Liver (tissue), 8 donors: ENCODE measurements at regions not wholly inside any gene's neighbourhood (a gene's known extent, or its start where the extent isn't known, plus 50 kb on each side); places are given as distances from the start of the nearest gene placed in this dataset.
"Not testable (repeated sequence)": the region's sequence is repeated elsewhere in the genome, so short reads cannot be mapped to it uniquely, and the experiment has no call there.

Experiments
- DNase-seq: peaks from one replicate; pipeline ENCODE4 v3.0.0-alpha.2; 2017; ENCODE audit warnings: low spot score
- H3K27ac ChIP-seq, 2 donors: one replicate each; pipeline ENCODE4 v1.7.0; 2013; ENCODE audit warnings: inconsistent platforms in 2 of 2, low read length in 2 of 2, control low read depth in 1 of 2, low read depth in 1 of 2, mild to moderate bottlenecking in 1 of 2
- H3K27me3 ChIP-seq, 4 donors: one replicate each; pipeline versions ENCODE4 v1.6.1 to v1.7.0; 2013; ENCODE audit warnings: low read length in 3 of 4, inconsistent platforms in 1 of 4, mild to moderate bottlenecking in 1 of 4, moderate library complexity in 1 of 4; ENCODE audit not compliant: control insufficient read depth in 4 of 4, insufficient read depth in 4 of 4
- H3K36me3 ChIP-seq, 4 donors: one replicate each; pipeline versions ENCODE4 v1.6.1 to v1.7.0; 2013; ENCODE audit warnings: low read length in 3 of 4, mild to moderate bottlenecking in 3 of 4, low read depth in 1 of 4, moderate library complexity in 1 of 4; ENCODE audit not compliant: control insufficient read depth in 4 of 4, insufficient read depth in 3 of 4
- H3K4me1 ChIP-seq, 4 donors: one replicate each; pipeline versions ENCODE4 v1.6.1 to v1.7.0; 2013; ENCODE audit warnings: low read length in 3 of 4, mild to moderate bottlenecking in 3 of 4, moderate library complexity in 1 of 4; ENCODE audit not compliant: control insufficient read depth in 4 of 4, insufficient read depth in 4 of 4
- H3K4me3 ChIP-seq, 3 donors: one replicate each; pipeline versions ENCODE4 v1.6.1 to v1.7.0; 2013; ENCODE audit warnings: low read length in 3 of 3, control low read depth in 1 of 3, low read depth in 1 of 3, mild to moderate bottlenecking in 1 of 3
- H3K9ac ChIP-seq, 2 donors: one replicate each; pipeline ENCODE4 v1.7.0; 2013; ENCODE audit warnings: low read length in 2 of 2, mild to moderate bottlenecking in 2 of 2, moderate library complexity in 2 of 2, control low read depth in 1 of 2, low read depth in 1 of 2
- H3K9me3 ChIP-seq, 4 donors: one replicate each; pipeline versions ENCODE4 v1.6.1 to v1.7.0; 2013; ENCODE audit warnings: low read length in 3 of 4; ENCODE audit not compliant: control insufficient read depth in 4 of 4
- FOXA2 ChIP-seq: IDR thresholded peaks from 2 replicates; pipeline ENCODE4 v1.6.1; 2016; ENCODE audit warnings: antibody characterized with exemption
- GABPA ChIP-seq, 2 donors: IDR thresholded peaks in 1 of 2; conservative IDR thresholded peaks in 1 of 2; 2 replicates each; pipeline ENCODE4 v1.6.1; 2016; ENCODE audit warnings: antibody characterized with exemption in 2 of 2, mild to moderate bottlenecking in 1 of 2, moderate library complexity in 1 of 2
- HNF4A ChIP-seq, 2 donors: conservative IDR thresholded peaks; 2 replicates each; pipeline ENCODE4 v1.6.1; 2016; ENCODE audit warnings: antibody characterized with exemption in 2 of 2, mild to moderate bottlenecking in 2 of 2
- HNF4G ChIP-seq: IDR thresholded peaks from 2 replicates; pipeline ENCODE4 v1.6.1; 2016; ENCODE audit warnings: antibody characterized with exemption
- JUND ChIP-seq, 2 donors: IDR thresholded peaks; 2 replicates each; pipeline ENCODE4 v1.6.1; 2016; ENCODE audit warnings: antibody characterized with exemption in 2 of 2
- NR2F2 ChIP-seq: IDR thresholded peaks from 2 replicates; pipeline ENCODE4 v1.6.1; 2016; ENCODE audit warnings: antibody characterized with exemption
- RAD21 ChIP-seq, 2 donors: IDR thresholded peaks; 2 replicates each; pipeline ENCODE4 v1.6.1; 2016; ENCODE audit warnings: antibody characterized with exemption in 2 of 2, mild to moderate bottlenecking in 2 of 2
- TAF1 ChIP-seq: conservative IDR thresholded peaks from 2 replicates; pipeline ENCODE4 v1.6.1; 2016; ENCODE audit warnings: antibody characterized with exemption, mild to moderate bottlenecking
- YY1 ChIP-seq: IDR thresholded peaks from 2 replicates; pipeline ENCODE4 v1.6.1; 2016; ENCODE audit warnings: antibody characterized with exemption, mild to moderate bottlenecking
- WGBS: extraction: QIAGEN DNeasy Blood & Tissue Kit; methylation state at CpG from one replicate; pipeline ENCODE4 v1.1.7; 2013; 5-methylcytosine and 5-hydroxymethylcytosine counted together
- TF ChIP-seq, protein P1 (sequence below): IDR thresholded peaks from 2 replicates; pipeline ENCODE4 v1.6.1; 2016; ENCODE audit warnings: antibody characterized with exemption
- TF ChIP-seq, protein P2 (sequence below): IDR thresholded peaks from 2 replicates; pipeline ENCODE4 v1.6.1; 2016; ENCODE audit warnings: antibody characterized with exemption
- TF ChIP-seq, protein P3 (sequence below): IDR thresholded peaks from 2 replicates; pipeline ENCODE4 v1.6.1; 2016; ENCODE audit warnings: antibody characterized with exemption, mild to moderate bottlenecking
- TF ChIP-seq, protein P4 (sequence below): fragments of 150-350 bp; IDR thresholded peaks from 2 replicates; pipeline ENCODE4 v1.5.1; 2017; ENCODE audit warnings: improper control_type of control experiment, low read depth, low read length; ENCODE audit not compliant: missing input control
- donor health status: healthy.
- donor health status: healthy.
- donor health status: healthy.
- donor health status: healthy.
- donor health status: healthy.

DNA sequence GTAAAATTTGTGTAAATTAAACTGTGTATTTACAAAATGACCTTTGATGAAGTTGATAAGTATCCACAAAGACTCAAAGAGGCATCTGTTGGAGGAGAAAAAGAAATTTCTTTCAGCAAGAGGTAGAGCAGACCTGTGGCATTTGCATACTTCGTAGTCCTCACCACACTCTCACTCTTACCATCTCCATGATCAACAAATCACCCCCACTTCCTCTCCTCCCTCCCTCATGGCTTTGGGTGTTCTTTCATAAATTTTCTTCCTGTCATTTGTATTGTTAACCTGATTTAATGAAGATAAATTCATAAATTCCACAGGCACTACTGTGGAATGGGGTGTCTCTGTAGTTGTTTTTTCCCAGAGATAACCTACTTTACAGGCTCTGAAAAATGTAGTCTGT lies 366.5 kb downstream of the ZNF674 start:
- no peak for DNase-seq
- no peaks in the 10 kb centered on the region for H3K9me3 ChIP-seq
- no peak overlapping the region for H3K4me3 ChIP-seq
- 78% methylated on average over 1 of the region's 1 CpG for whole genome bisulfite sequencing
- H3K36me3 ChIP-seq: no peaks in the 10 kb centered on the region
- no peak overlapping the region for H3K27ac ChIP-seq
- no peak overlapping the region for H3K9ac ChIP-seq
- TF ChIP-seq, protein P1, sequence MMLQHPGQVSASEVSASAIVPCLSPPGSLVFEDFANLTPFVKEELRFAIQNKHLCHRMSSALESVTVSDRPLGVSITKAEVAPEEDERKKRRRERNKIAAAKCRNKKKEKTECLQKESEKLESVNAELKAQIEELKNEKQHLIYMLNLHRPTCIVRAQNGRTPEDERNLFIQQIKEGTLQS: no peak
- no peak for TF ChIP-seq RAD21 (IDR thresholded peaks at IDR 0.05)
- TF ChIP-seq, protein P2, sequence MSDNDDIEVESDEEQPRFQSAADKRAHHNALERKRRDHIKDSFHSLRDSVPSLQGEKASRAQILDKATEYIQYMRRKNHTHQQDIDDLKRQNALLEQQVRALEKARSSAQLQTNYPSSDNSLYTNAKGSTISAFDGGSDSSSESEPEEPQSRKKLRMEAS: no peak
- TF ChIP-seq TAF1: no peak
- no peaks in the 10 kb centered on the region for H3K4me1 ChIP-seq
- H3K27me3 ChIP-seq: no peaks in the 10 kb centered on the region

DNA sequence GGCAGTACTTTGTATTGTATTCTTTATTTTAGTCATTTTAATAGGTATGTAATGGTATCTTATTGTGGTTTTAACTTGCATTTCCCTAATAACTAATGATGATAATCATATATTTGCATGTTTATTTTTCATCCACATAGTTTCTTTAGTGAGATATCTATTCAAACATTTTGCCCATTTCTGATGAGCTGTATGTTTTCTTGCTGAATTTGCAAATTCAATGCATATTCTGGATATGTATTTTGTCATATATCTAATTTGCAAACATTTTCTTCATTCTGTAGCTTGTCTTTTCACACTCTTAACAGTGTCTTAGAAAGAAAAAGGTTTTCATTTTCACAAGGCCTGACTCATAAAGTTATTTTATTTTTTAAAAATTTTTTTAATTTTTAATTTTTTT lies 372.1 kb downstream of the ZNF674 start:
- Histone ChIP-seq H3K9ac (no peak overlapping the region), H3K4me3 (no peak overlapping the region), H3K36me3 (no peaks in the 10 kb centered on the region), H3K4me1 (no peaks in the 10 kb centered on the region), H3K27me3 (no peaks in the 10 kb centered on the region), H3K9me3 (no peaks in the 10 kb centered on the region), H3K27ac (no peak overlapping the region)
- TF ChIP-seq HNF4G (no peak), YY1 (no peak), NR2F2 (no peak), TAF1 (no peak), HNF4A (conservative IDR thresholded peaks at IDR 0.05) (no peak), JUND (IDR thresholded peaks at IDR 0.05) (no peak), RAD21 (IDR thresholded peaks at IDR 0.05) (no peak)
- TF ChIP-seq, protein P3, sequence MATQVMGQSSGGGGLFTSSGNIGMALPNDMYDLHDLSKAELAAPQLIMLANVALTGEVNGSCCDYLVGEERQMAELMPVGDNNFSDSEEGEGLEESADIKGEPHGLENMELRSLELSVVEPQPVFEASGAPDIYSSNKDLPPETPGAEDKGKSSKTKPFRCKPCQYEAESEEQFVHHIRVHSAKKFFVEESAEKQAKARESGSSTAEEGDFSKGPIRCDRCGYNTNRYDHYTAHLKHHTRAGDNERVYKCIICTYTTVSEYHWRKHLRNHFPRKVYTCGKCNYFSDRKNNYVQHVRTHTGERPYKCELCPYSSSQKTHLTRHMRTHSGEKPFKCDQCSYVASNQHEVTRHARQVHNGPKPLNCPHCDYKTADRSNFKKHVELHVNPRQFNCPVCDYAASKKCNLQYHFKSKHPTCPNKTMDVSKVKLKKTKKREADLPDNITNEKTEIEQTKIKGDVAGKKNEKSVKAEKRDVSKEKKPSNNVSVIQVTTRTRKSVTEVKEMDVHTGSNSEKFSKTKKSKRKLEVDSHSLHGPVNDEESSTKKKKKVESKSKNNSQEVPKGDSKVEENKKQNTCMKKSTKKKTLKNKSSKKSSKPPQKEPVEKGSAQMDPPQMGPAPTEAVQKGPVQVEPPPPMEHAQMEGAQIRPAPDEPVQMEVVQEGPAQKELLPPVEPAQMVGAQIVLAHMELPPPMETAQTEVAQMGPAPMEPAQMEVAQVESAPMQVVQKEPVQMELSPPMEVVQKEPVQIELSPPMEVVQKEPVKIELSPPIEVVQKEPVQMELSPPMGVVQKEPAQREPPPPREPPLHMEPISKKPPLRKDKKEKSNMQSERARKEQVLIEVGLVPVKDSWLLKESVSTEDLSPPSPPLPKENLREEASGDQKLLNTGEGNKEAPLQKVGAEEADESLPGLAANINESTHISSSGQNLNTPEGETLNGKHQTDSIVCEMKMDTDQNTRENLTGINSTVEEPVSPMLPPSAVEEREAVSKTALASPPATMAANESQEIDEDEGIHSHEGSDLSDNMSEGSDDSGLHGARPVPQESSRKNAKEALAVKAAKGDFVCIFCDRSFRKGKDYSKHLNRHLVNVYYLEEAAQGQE: no peak
- TF ChIP-seq, protein P1: no peak
- no peak for DNase-seq

DNA sequence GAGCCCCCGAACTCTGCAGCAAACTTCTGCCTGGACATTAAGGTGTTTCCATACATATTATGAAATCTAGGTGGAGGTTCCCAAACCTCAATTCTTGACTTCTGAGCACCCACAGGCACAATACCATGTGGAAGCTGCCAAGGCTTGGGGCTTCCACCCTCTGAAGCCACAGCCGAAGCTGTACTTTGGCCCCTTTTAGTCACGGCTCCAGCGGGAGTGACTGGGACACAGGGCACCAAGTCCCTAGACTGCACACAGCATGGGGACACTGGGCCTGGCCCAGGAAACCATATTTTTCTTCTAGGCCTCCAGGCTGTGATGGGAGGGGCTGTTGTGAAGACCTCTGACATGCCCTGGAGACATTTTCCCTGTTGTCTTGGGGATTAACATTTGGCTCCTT lies 373.8 kb downstream of the ZNF674 start:
- not testable (repeated sequence) for H3K27ac ChIP-seq, H3K9ac ChIP-seq, H3K36me3 ChIP-seq, H3K27me3 ChIP-seq, H3K4me3 ChIP-seq, DNase-seq, H3K9me3 ChIP-seq, H3K4me1 ChIP-seq
- TF ChIP-seq HNF4A (conservative IDR thresholded peaks at IDR 0.05): peak in 1 of 2 donors; percentile 16
- 52% methylated on average over 4 of the region's 4 CpGs for WGBS

DNA sequence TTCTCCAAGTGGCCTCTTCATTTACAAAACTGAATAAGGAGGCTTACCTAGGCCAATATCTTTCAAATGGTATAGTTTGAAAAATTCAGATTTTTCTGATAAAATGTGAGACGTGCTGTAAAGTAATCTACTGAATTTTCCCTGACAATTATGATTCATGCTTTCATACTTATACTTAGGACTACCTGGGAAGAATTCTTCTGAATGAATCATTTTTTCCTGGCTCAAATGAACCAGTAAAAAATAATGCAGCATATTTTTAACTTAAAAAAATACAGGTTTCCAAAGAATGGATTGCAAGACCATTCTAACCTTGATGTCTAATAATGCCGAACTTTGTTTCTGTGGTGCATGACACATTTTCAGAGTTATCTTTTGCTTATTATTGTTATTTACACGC lies 375.4 kb downstream of the ZNF674 start:
- Histone ChIP-seq H3K9me3 (no peaks in the 10 kb centered on the region), H3K27me3 (peaks cover 0 to 3% (median 0%) of the 10 kb centered on the region in 4 donors), H3K9ac (no peak overlapping the region), H3K27ac (no peak overlapping the region), H3K4me3 (no peak overlapping the region), H3K4me1 (no peaks in the 10 kb centered on the region), H3K36me3 (no peaks in the 10 kb centered on the region)
- 82% methylated on average over 3 of the region's 3 CpGs for WGBS
- TF ChIP-seq, protein P4, sequence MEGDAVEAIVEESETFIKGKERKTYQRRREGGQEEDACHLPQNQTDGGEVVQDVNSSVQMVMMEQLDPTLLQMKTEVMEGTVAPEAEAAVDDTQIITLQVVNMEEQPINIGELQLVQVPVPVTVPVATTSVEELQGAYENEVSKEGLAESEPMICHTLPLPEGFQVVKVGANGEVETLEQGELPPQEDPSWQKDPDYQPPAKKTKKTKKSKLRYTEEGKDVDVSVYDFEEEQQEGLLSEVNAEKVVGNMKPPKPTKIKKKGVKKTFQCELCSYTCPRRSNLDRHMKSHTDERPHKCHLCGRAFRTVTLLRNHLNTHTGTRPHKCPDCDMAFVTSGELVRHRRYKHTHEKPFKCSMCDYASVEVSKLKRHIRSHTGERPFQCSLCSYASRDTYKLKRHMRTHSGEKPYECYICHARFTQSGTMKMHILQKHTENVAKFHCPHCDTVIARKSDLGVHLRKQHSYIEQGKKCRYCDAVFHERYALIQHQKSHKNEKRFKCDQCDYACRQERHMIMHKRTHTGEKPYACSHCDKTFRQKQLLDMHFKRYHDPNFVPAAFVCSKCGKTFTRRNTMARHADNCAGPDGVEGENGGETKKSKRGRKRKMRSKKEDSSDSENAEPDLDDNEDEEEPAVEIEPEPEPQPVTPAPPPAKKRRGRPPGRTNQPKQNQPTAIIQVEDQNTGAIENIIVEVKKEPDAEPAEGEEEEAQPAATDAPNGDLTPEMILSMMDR: no peak
- no peak for TF ChIP-seq TAF1
- TF ChIP-seq RAD21 (IDR thresholded peaks at IDR 0.05): no peak
- TF ChIP-seq GABPA (IDR thresholded peaks at IDR 0.05 in 1 of 2, conservative IDR thresholded peaks at IDR 0.05 in 1 of 2): no peak
- TF ChIP-seq FOXA2: no peak
- TF ChIP-seq HNF4A (conservative IDR thresholded peaks at IDR 0.05): no peak
- no peak for TF ChIP-seq JUND (IDR thresholded peaks at IDR 0.05)
- DNase-seq: no peak
